Thymus (tissue), 11 donors: ENCODE measurements at regions not wholly inside any gene's neighbourhood (a gene's known extent, or its start where the extent isn't known, plus 50 kb on each side); places are given as distances from the start of the nearest gene placed in this dataset.

Experiments used
- DNase-seq, 9 donors: peaks; one replicate each; pipeline ENCODE4 v3.0.0-alpha.2; 2013; ENCODE audit warnings: low spot score in 9 of 9, low read depth in 6 of 9, missing footprints in 1 of 9
- H3K27ac ChIP-seq, 2 donors: one replicate each; pipeline ENCODE4 v1.5.1; 2013; ENCODE audit warnings: control low read depth in 1 of 2, low read depth in 1 of 2, low read length in 1 of 2, mild to moderate bottlenecking in 1 of 2, moderate library complexity in 1 of 2
- H3K27me3 ChIP-seq, 2 donors: one replicate each; pipeline ENCODE4 v1.5.1; 2013; ENCODE audit warnings: low read length in 1 of 2; ENCODE audit not compliant: control insufficient read depth in 2 of 2, insufficient read depth in 1 of 2
- H3K36me3 ChIP-seq, 2 donors: one replicate each; pipeline ENCODE4 v1.5.1; 2013; ENCODE audit warnings: low read length in 1 of 2, mild to moderate bottlenecking in 1 of 2, moderate library complexity in 1 of 2; ENCODE audit not compliant: control insufficient read depth in 2 of 2, insufficient read depth in 2 of 2
- H3K4me1 ChIP-seq, 2 donors: one replicate each; pipeline ENCODE4 v1.5.1; 2013; ENCODE audit warnings: low read length in 2 of 2; ENCODE audit not compliant: control insufficient read depth in 2 of 2, insufficient read depth in 2 of 2
- H3K4me3 ChIP-seq, 2 donors: one replicate each; pipeline ENCODE4 v1.5.1; 2013; ENCODE audit warnings: low read length in 2 of 2, control low read depth in 1 of 2, mild to moderate bottlenecking in 1 of 2
- H3K9me3 ChIP-seq, 2 donors: one replicate each; pipeline ENCODE4 v1.5.1; 2013; ENCODE audit warnings: low read length in 1 of 2, mild to moderate bottlenecking in 1 of 2; ENCODE audit not compliant: control insufficient read depth in 2 of 2, insufficient read depth in 1 of 2
- WGBS: extraction: QIAGEN DNeasy Blood & Tissue Kit; methylation state at CpG from one replicate; pipeline ENCODE4 v1.1.7; 2013; 5-methylcytosine and 5-hydroxymethylcytosine counted together
- donor health status: healthy.

DNA sequence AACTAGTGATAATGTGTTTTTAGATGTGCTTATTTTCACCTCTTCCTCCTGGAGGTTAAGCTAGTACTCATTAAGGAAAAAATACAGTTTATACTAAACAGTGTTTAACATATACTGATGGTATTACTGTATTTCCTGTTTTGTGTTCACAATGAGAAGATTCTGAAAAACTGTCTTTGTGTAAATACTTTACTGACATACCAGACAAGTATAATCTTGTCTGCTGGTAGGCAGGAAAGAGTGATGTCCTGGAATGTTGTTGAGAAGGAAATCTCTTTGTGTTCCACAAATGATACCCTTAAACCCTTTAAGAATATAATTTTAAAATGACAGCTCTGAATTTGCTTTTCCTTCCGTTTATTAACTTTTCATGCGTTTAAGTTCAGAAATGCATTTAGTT, 205.5 kb upstream of the NUDT6 start:
- WGBS: 94% methylated on average over 2 of the region's 2 CpGs
- H3K27ac ChIP-seq: peak overlapping the region in 1 of 2 donors; percentile 15

DNA sequence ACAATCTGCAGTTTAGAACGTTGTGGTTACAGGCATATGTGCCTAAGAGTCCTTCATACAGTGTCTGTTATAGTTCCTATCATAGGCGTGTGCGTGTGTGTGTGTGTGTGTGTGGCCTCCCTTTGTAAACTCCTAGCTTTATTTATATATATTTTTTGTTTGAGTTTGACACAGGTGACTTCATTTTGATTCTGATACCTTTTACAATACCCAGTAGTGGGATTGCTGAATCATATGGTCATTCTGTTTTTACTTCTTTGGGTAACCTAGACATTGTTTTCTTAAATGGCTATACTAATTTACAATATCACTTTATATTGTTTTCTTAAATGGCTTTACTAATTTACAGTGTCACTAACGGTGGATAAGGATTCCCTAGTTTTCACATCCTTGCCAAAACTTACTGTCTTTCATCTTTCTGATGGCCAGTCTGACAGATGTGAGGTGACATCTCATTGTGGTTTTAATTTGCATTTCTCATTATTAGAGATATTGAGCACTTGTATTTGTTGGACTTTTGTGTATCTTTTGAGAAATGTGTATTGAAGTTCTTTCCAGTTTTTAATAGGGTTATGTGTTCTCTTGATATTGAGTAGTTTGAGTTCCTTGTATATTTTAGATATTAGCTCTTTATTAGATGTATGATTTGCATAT, 211.1 kb upstream of the NUDT6 start:
- 85% methylated on average over 4 of the region's 4 CpGs for WGBS
- Histone ChIP-seq H3K27me3 (no peaks in the 10 kb centered on the region), H3K36me3 (no peaks in the 10 kb centered on the region), H3K27ac (no peak overlapping the region), H3K9me3 (no peaks in the 10 kb centered on the region), H3K4me1 (peaks cover 0 to 5% of the 10 kb centered on the region in 2 donors), H3K4me3 (no peak overlapping the region)
- DNase-seq: peak in 2 of 9 donors; percentile 10 to 33

More for the DNA sequence above, 205.5 kb upstream of the NUDT6 start:
- Histone ChIP-seq H3K4me3 (no peak overlapping the region), H3K36me3 (no peaks in the 10 kb centered on the region), H3K4me1 (no peaks in the 10 kb centered on the region), H3K9me3 (no peaks in the 10 kb centered on the region), H3K27me3 (no peaks in the 10 kb centered on the region)
- DNase-seq: peak in 1 of 9 donors; percentile 21

DNA sequence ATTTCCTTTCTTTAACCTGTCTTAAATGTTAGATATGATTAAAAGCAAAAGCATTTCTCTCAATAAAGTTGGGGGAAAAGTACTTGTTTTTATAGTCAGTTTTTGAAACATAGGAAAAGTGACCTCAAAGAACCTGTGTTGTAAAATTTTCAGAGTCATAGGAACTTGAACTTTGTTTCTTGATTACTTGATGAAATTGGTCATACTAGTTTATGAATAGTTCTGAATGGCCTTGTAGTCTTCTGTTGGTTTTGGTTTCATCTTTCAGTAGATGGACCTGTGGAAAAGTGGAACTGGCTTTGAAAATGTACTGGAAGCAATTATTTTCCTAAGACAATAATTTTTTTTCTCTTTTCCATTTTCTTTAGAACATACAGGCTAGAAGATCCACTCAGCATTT, 222.2 kb upstream of the NUDT6 start:
- Histone ChIP-seq H3K27me3 (no peaks in the 10 kb centered on the region), H3K4me3 (no peak overlapping the region), H3K36me3 (no peaks in the 10 kb centered on the region), H3K9me3 (no peaks in the 10 kb centered on the region), H3K4me1 (no peaks in the 10 kb centered on the region), H3K27ac (no peak overlapping the region)
- DNase-seq: no peak

DNA sequence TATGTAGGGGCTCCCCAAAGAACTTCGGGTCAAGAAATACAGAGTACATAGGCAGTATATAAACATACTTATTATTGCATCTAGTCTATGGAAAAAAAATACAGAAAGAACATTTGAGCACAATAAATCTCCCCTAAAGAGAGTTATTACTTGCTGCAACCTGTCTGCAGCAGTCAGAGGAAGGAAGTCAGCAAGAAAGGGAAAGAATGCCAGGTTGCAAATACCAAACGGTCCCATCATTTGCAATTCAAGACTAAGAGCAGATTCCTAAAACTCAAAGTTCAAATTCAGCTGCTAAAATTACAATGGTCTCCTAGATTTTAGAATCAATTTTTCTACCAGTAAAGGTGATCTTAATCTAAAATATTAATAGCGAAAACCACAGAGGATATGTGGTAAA, 236.2 kb upstream of the NUDT6 start:
- H3K4me1 ChIP-seq: no peaks in the 10 kb centered on the region
- no peaks in the 10 kb centered on the region for H3K9me3 ChIP-seq
- no peaks in the 10 kb centered on the region for H3K36me3 ChIP-seq
- no peaks in the 10 kb centered on the region for H3K27me3 ChIP-seq
- no peak for DNase-seq
- H3K27ac ChIP-seq: no peak overlapping the region
- WGBS: 30% methylated on average over 3 of the region's 3 CpGs
- no peak overlapping the region for H3K4me3 ChIP-seq

DNA sequence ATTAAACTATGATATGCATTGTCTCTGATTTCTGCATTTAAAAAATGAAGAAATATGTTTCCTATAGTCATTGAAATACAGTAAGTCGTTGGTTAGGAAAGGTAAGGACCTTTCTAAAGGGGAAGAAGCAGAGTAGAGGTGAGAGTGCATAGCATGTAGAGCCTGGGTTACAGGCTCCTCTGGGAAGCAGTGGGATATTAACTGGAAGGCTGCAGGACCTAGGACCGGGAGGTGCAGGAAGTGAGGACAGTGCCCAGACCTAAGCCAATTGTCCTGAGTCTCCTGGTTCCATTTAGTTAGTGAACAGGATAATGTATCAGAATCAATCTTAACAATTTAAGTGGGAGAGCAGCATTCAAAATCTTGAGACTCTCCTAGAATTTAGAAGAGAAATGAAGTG, 237.1 kb upstream of the NUDT6 start:
- WGBS: 74% methylated on average over 2 of the region's 2 CpGs
- Histone ChIP-seq H3K36me3 (no peaks in the 10 kb centered on the region), H3K4me3 (no peak overlapping the region), H3K27me3 (no peaks in the 10 kb centered on the region), H3K27ac (no peak overlapping the region), H3K9me3 (no peaks in the 10 kb centered on the region), H3K4me1 (no peaks in the 10 kb centered on the region)
- DNase-seq: no peak

DNA sequence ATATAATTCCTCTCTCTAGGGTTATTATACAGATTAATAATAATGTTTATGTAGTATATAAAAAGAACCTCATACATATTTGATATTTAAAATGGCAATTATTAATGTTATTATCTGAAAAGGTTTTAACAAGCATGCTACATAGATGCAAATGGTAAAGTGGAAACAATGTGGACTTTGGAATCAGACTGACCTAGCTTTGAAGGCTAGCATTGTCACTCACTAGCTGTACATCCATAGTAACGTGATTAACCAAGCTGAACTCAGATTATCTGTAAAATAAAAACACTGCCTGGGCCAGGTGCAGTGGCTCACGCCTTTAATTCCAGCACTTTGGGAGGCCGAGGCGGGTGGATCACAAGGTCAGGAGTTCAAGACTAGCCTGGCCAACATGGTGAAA, 233.7 kb upstream of the SPRY1 start:
- H3K9me3 ChIP-seq: no peaks in the 10 kb centered on the region
- no peaks in the 10 kb centered on the region for H3K36me3 ChIP-seq
- no peak overlapping the region for H3K4me3 ChIP-seq
- no peaks in the 10 kb centered on the region for H3K27me3 ChIP-seq
- H3K4me1 ChIP-seq: no peaks in the 10 kb centered on the region
- WGBS: 99% methylated on average over 4 of the region's 4 CpGs
- H3K27ac ChIP-seq: no peak overlapping the region
- DNase-seq: no peak

DNA sequence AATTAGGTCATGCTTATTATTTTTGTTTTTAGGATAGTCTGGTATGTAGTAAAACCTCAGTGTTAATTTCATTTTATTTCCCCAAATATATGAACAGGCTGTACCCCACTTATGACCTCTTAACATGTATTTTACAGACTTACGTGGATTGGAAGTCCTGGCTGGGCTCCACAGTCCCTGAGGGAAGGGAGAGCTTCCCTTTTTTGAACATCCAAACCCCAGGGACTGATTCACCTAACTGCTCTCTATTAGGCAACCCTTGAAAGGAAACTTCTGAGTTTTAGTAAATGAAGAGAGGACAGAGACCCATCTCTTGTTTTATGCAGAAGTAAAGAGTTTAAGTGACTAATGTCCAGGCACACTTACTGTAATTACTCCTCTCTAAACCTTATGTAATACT, 233.1 kb upstream of the SPRY1 start:
- H3K27ac ChIP-seq: no peak overlapping the region
- 98% methylated on average over 1 of the region's 1 CpG for WGBS
- H3K27me3 ChIP-seq: no peaks in the 10 kb centered on the region
- no peaks in the 10 kb centered on the region for H3K36me3 ChIP-seq
- DNase-seq: no peak
- no peaks in the 10 kb centered on the region for H3K4me1 ChIP-seq
- no peaks in the 10 kb centered on the region for H3K9me3 ChIP-seq
- H3K4me3 ChIP-seq: no peak overlapping the region

DNA sequence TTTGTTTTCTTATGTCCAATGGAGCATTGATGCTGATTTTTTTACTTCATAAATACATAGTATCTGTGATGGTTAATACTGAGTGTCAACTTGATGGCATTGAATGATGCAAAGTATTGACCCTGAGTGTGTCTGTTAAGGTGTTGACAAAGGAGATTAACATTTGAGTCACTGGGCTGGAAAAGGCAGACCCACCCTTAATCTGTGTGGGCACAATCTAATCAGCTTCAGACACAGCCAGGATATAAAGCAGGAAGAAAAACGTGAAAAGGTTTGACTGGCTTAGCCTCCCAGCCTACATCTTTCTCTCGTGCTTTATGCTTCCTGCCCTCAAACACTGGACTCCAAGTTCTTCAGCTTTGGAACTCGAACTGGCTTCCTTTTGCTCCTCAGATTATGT, 230.6 kb upstream of the SPRY1 start:
- H3K27ac ChIP-seq: no peak overlapping the region
- no peaks in the 10 kb centered on the region for H3K27me3 ChIP-seq
- no peak for DNase-seq
- H3K9me3 ChIP-seq: no peaks in the 10 kb centered on the region
- H3K36me3 ChIP-seq: no peaks in the 10 kb centered on the region
- 96% methylated on average over 3 of the region's 3 CpGs for WGBS
- no peak overlapping the region for H3K4me3 ChIP-seq
- H3K4me1 ChIP-seq: no peaks in the 10 kb centered on the region

DNA sequence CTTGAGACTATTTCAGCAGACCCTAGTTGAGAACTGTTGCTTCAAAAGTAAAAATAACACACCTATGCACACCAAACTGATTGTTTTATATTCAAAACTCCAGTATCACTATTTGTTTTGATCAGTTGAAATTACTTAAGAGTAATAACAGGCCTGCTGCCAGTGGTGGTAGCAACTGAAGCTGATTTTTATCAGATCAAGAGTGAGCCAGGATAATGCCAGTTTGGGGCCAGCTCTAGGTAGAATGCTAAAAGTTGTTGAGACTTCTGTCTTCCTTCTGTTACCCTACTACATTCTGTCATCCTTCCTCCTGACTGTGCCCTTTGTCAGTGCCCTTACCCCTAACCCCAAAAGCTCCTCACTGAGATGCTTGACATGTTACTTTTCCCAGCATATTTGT, 228.7 kb upstream of the SPRY1 start:
- Histone ChIP-seq H3K4me1 (no peaks in the 10 kb centered on the region), H3K27ac (no peak overlapping the region), H3K27me3 (no peaks in the 10 kb centered on the region)

DNA sequence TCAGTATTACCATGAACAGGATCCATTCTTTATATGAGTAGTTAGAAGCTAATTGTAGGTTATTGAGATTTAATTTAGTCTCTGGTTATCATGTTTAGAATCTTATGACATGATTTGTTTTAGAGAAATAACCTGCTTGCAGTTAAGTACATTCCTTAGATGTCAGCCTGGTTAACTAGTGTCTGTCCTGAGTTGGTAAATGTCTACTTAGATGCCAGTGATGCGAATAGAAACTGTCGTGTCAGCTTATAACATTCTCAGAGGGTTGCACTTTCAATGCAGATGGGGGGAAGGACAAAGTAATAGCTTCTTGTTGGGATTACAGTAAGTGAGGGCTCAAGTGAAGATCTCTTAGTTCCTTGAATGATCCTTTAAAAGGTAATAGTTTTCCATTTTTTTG, 227.8 kb upstream of the SPRY1 start:
- no peak for DNase-seq
- WGBS: 96% methylated on average over 2 of the region's 2 CpGs
- no peaks in the 10 kb centered on the region for H3K4me1 ChIP-seq
- H3K9me3 ChIP-seq: no peaks in the 10 kb centered on the region
- no peak overlapping the region for H3K27ac ChIP-seq
- no peaks in the 10 kb centered on the region for H3K36me3 ChIP-seq
- H3K4me3 ChIP-seq: no peak overlapping the region
- H3K27me3 ChIP-seq: no peaks in the 10 kb centered on the region

More for the DNA sequence above, 228.7 kb upstream of the SPRY1 start:
- DNase-seq: no peak
- Histone ChIP-seq H3K36me3 (no peaks in the 10 kb centered on the region), H3K4me3 (no peak overlapping the region), H3K9me3 (no peaks in the 10 kb centered on the region)
